ENCODE measurements at regions not wholly inside any gene's neighbourhood (a gene's known extent, or its start where the extent isn't known, plus 50 kb on each side); places are given as distances from the start of the nearest gene placed in this dataset.
"Not testable (repeated sequence)": the region's sequence is repeated elsewhere in the genome, so short reads cannot be mapped to it uniquely, and the experiment has no call there.

- Histone ChIP-seq H3K79me2 (ENCODE audit: insufficient read depth, low read length) (no peaks in the 10 kb centered on the region), H3K27ac (ENCODE audit: low read depth, low read length) (peak overlapping the region; percentile 76), H3K9me3 (ENCODE audit: insufficient read depth, low read depth, low read length) (no peaks in the 10 kb centered on the region), H3K36me3 (ENCODE audit: insufficient read depth, low read length) (no peaks in the 10 kb centered on the region), H3K4me3 (ENCODE audit: insufficient read depth, low read depth, low read length) (peak overlapping the region; percentile 17), H3K27me3 (ENCODE audit: insufficient read depth, low read length) (no peaks in the 10 kb centered on the region), H2AFZ (ENCODE audit: low read depth, low read length) (peak overlapping the region; percentile 36), H3K9ac (ENCODE audit: low read length) (peak overlapping the region; percentile 57), H3K4me1 (ENCODE audit: insufficient read depth, low read length) (peaks cover 22% of the 10 kb centered on the region), H4K20me1 (ENCODE audit: insufficient read depth, low read length) (no peaks in the 10 kb centered on the region), H3K4me2 (ENCODE audit: low read length) (peak overlapping the region; percentile 78)
- H3K36me3 Mint-ChIP-seq (ENCODE audit: low read depth, unreplicated experiment): no peaks in the 10 kb centered on the region
- FAIRE-seq (no peak), DNase-seq (ENCODE audit: low read depth) (peak; percentile 21)
- H3K9me3 Mint-ChIP-seq (ENCODE audit: unreplicated experiment): peaks cover 4% of the 10 kb centered on the region
- peak overlapping the region; percentile 96 for H3K27ac Mint-ChIP-seq (ENCODE audit: unreplicated experiment)
- no peak overlapping the region for H3K4me3 Mint-ChIP-seq (ENCODE audit: unreplicated experiment)
- H3K4me1 Mint-ChIP-seq (ENCODE audit: low read depth, unreplicated experiment): peaks cover 46% of the 10 kb centered on the region
- TF ChIP-seq EZH2 (IDR thresholded peaks at IDR 0.05; ENCODE audit: insufficient read depth, low read length): no peak
- TF ChIP-seq CTCF (IDR thresholded peaks at IDR 0.05; ENCODE audit: insufficient read depth, low read depth, low read length): peak; percentile 59
- no peaks in the 10 kb centered on the region for H3K27me3 Mint-ChIP-seq (ENCODE audit: low read depth, unreplicated experiment)
Measured at GRCh38 chr6:139881728-139882211, 507.3 kb upstream of the CITED2 start.

- Histone ChIP-seq H3K4me1 (ENCODE audit: insufficient read depth, low read length) (peaks cover 22% of the 10 kb centered on the region), H3K79me2 (ENCODE audit: insufficient read depth, low read length) (no peaks in the 10 kb centered on the region), H3K9me3 (ENCODE audit: insufficient read depth, low read depth, low read length) (no peaks in the 10 kb centered on the region), H3K27ac (ENCODE audit: low read depth, low read length) (no peak overlapping the region), H3K9ac (ENCODE audit: low read length) (no peak overlapping the region), H3K4me2 (ENCODE audit: low read length) (no peak overlapping the region), H4K20me1 (ENCODE audit: insufficient read depth, low read length) (no peaks in the 10 kb centered on the region), H3K27me3 (ENCODE audit: insufficient read depth, low read length) (no peaks in the 10 kb centered on the region), H3K4me3 (ENCODE audit: insufficient read depth, low read depth, low read length) (no peak overlapping the region), H2AFZ (ENCODE audit: low read depth, low read length) (no peak overlapping the region), H3K36me3 (ENCODE audit: insufficient read depth, low read length) (no peaks in the 10 kb centered on the region)
- no peak overlapping the region for H3K4me3 Mint-ChIP-seq (ENCODE audit: unreplicated experiment)
- DNase-seq (ENCODE audit: low read depth) (no peak), FAIRE-seq (no peak)
- no peaks in the 10 kb centered on the region for H3K27me3 Mint-ChIP-seq (ENCODE audit: low read depth, unreplicated experiment)
- H3K36me3 Mint-ChIP-seq (ENCODE audit: low read depth, unreplicated experiment): no peaks in the 10 kb centered on the region
- peak overlapping the region; percentile 82 for H3K27ac Mint-ChIP-seq (ENCODE audit: unreplicated experiment)
- H3K9me3 Mint-ChIP-seq (ENCODE audit: unreplicated experiment): peaks cover 4% of the 10 kb centered on the region
- H3K4me1 Mint-ChIP-seq (ENCODE audit: low read depth, unreplicated experiment): peaks cover 42% of the 10 kb centered on the region
- no peak for TF ChIP-seq CTCF (IDR thresholded peaks at IDR 0.05; ENCODE audit: insufficient read depth, low read depth, low read length)
Measured at GRCh38 chr6:139881236-139881635, 506.8 kb upstream of the CITED2 start.

GRCh38 chr6:139879823-139880356 is 505.4 kb upstream of the CITED2 start:
- no peak overlapping the region for H3K27ac ChIP-seq (ENCODE audit: low read depth, low read length)
- H4K20me1 ChIP-seq (ENCODE audit: insufficient read depth, low read length): no peaks in the 10 kb centered on the region
- no peaks in the 10 kb centered on the region for H3K36me3 Mint-ChIP-seq (ENCODE audit: low read depth, unreplicated experiment)
- H3K4me3 Mint-ChIP-seq (ENCODE audit: unreplicated experiment): no peak overlapping the region
- H3K36me3 ChIP-seq (ENCODE audit: insufficient read depth, low read length): no peaks in the 10 kb centered on the region
- no peak for FAIRE-seq
- H3K79me2 ChIP-seq (ENCODE audit: insufficient read depth, low read length): no peaks in the 10 kb centered on the region
- H3K4me2 ChIP-seq (ENCODE audit: low read length): no peak overlapping the region
- no peak overlapping the region for H2AFZ ChIP-seq (ENCODE audit: low read depth, low read length)
- no peak overlapping the region for H3K4me3 ChIP-seq (ENCODE audit: insufficient read depth, low read depth, low read length)
- H3K27ac Mint-ChIP-seq (ENCODE audit: unreplicated experiment): peak overlapping the region; percentile 18
- peaks cover 39% of the 10 kb centered on the region for H3K4me1 Mint-ChIP-seq (ENCODE audit: low read depth, unreplicated experiment)
- H3K9me3 ChIP-seq (ENCODE audit: insufficient read depth, low read depth, low read length): no peaks in the 10 kb centered on the region
- H3K27me3 Mint-ChIP-seq (ENCODE audit: low read depth, unreplicated experiment): no peaks in the 10 kb centered on the region
- TF ChIP-seq EZH2 (IDR thresholded peaks at IDR 0.05; ENCODE audit: insufficient read depth, low read length) (no peak), CTCF (IDR thresholded peaks at IDR 0.05; ENCODE audit: insufficient read depth, low read depth, low read length) (no peak)
- H3K9me3 Mint-ChIP-seq (ENCODE audit: unreplicated experiment): peaks cover 4% of the 10 kb centered on the region
- no peaks in the 10 kb centered on the region for H3K27me3 ChIP-seq (ENCODE audit: insufficient read depth, low read length)
- peaks cover 22% of the 10 kb centered on the region for H3K4me1 ChIP-seq (ENCODE audit: insufficient read depth, low read length)
- H3K9ac ChIP-seq (ENCODE audit: low read length): no peak overlapping the region
- DNase-seq (ENCODE audit: low read depth): no peak

GRCh38 chr6:139879241-139879640 is 504.8 kb upstream of the CITED2 start:
- peaks cover 39% of the 10 kb centered on the region for H3K4me1 Mint-ChIP-seq (ENCODE audit: low read depth, unreplicated experiment)
- H3K9ac ChIP-seq (ENCODE audit: low read length); H3K36me3 Mint-ChIP-seq (ENCODE audit: low read depth, unreplicated experiment); H2AFZ ChIP-seq (ENCODE audit: low read depth, low read length); H3K36me3 ChIP-seq (ENCODE audit: insufficient read depth, low read length); H4K20me1 ChIP-seq (ENCODE audit: insufficient read depth, low read length); H3K4me3 ChIP-seq (ENCODE audit: insufficient read depth, low read depth, low read length); FAIRE-seq; H3K79me2 ChIP-seq (ENCODE audit: insufficient read depth, low read length); H3K27me3 Mint-ChIP-seq (ENCODE audit: low read depth, unreplicated experiment); H3K27ac ChIP-seq (ENCODE audit: low read depth, low read length); H3K9me3 Mint-ChIP-seq (ENCODE audit: unreplicated experiment); H3K4me2 ChIP-seq (ENCODE audit: low read length); H3K27ac Mint-ChIP-seq (ENCODE audit: unreplicated experiment); H3K27me3 ChIP-seq (ENCODE audit: insufficient read depth, low read length); H3K4me3 Mint-ChIP-seq (ENCODE audit: unreplicated experiment); DNase-seq (ENCODE audit: low read depth); H3K9me3 ChIP-seq (ENCODE audit: insufficient read depth, low read depth, low read length): not testable (repeated sequence)
- H3K4me1 ChIP-seq (ENCODE audit: insufficient read depth, low read length): peaks cover 22% of the 10 kb centered on the region
